ENCODE measurements at regions not wholly inside any gene's neighbourhood (a gene's known extent, or its start where the extent isn't known, plus 50 kb on each side); places are given as distances from the start of the nearest gene placed in this dataset.

GRCh38 chr5:155068616-155069100 lies 55.1 kb downstream of the KIF4B start:
- no peak for DNase-seq

GRCh38 chr5:155069961-155070360 lies 56.4 kb downstream of the KIF4B start:
- no peak for DNase-seq

- no peak for DNase-seq
These were observed 57.2 kb downstream of the KIF4B start for GRCh38 chr5:155070781-155071180.

- DNase-seq, result no peak
These were observed 62.8 kb downstream of the KIF4B start for GRCh38 chr5:155076379-155076778.

- DNase-seq, result no peak
These were observed 66.1 kb downstream of the KIF4B start for GRCh38 chr5:155079698-155080097.

- DNase-seq, result no peak
These were observed 67.2 kb downstream of the KIF4B start for GRCh38 chr5:155080721-155081120.

GRCh38 chr5:155081618-155082017 lies 68.1 kb downstream of the KIF4B start:
- no peak for DNase-seq

- DNase-seq, result no peak
These were observed 68.8 kb downstream of the KIF4B start for GRCh38 chr5:155082401-155082800.

- no peak for DNase-seq
These were observed 71.9 kb downstream of the KIF4B start for GRCh38 chr5:155085282-155085989.

- DNase-seq, result no peak
These were observed 73.5 kb downstream of the KIF4B start for GRCh38 chr5:155087036-155087435.

- DNase-seq, result no peak
These were observed 75.3 kb downstream of the KIF4B start for GRCh38 chr5:155088811-155089210.

GRCh38 chr5:155089643-155090042 lies 76.1 kb downstream of the KIF4B start:
- DNase-seq, result no peak

GRCh38 chr5:155091063-155091648 lies 77.6 kb downstream of the KIF4B start:
- DNase-seq, result no peak

GRCh38 chr5:155091768-155092717 lies 78.5 kb downstream of the KIF4B start:
- no peak for DNase-seq

GRCh38 chr5:155094455-155094854 lies 80.9 kb downstream of the KIF4B start:
- no peak for DNase-seq

- DNase-seq, result no peak
These were observed 84.4 kb downstream of the KIF4B start for GRCh38 chr5:155097995-155098394.

- no peak for DNase-seq
These were observed 84.9 kb downstream of the KIF4B start for GRCh38 chr5:155098433-155098832.

GRCh38 chr5:155101697-155102096 lies 88.1 kb downstream of the KIF4B start:
- no peak for DNase-seq

GRCh38 chr5:155103146-155103545 lies 89.6 kb downstream of the KIF4B start:
- DNase-seq, result no peak

- no peak for DNase-seq
These were observed 90.9 kb downstream of the KIF4B start for GRCh38 chr5:155104441-155104840.

GRCh38 chr5:155106221-155106620 lies 92.7 kb downstream of the KIF4B start:
- DNase-seq, result no peak

GRCh38 chr5:155113888-155114287 lies 100.3 kb downstream of the KIF4B start:
- DNase-seq, result no peak

GRCh38 chr5:155114655-155115054 lies 101.1 kb downstream of the KIF4B start:
- no peak for DNase-seq

Data from hematopoietic multipotent progenitor cell treated with erythropoietin and hydrocortisone succinate and interleukin-3 and kit ligand, for 4 days (in vitro differentiated cells).